DND-41 (cell line): ENCODE measurements at regions not wholly inside any gene's neighbourhood (a gene's known extent, or its start where the extent isn't known, plus 50 kb on each side); places are given as distances from the start of the nearest gene placed in this dataset.

Experiments used
- ATAC-seq: fragments of 200-7000 bp; cut with Tn5 transposase; 3 replicates; pipeline ENCODE4 v1.9.1; 2021; ENCODE audit warnings: low read depth; ENCODE audit not compliant: insufficient read depth
- DNase-seq: peaks from one replicate; pipeline ENCODE4 v3.0.0-alpha.2; 2020
- H2AFZ ChIP-seq: 2 replicates; pipeline ENCODE4 v1.6.0; 2012; ENCODE audit warnings: low read depth, low read length
- H3K27ac ChIP-seq: 2 replicates; pipeline ENCODE4 v1.5.1; 2012; ENCODE audit warnings: low read length, inconsistent platforms
- H3K27me3 ChIP-seq: fragments of 200-600 bp; sonication (generic); 2 replicates; pipeline ENCODE4 v1.6.0; 2012; ENCODE audit warnings: low read length, mild to moderate bottlenecking, inconsistent platforms; ENCODE audit not compliant: insufficient read depth, poor library complexity
- H3K36me3 ChIP-seq: 2 replicates; pipeline ENCODE4 v1.5.1; 2012; ENCODE audit warnings: low read length, inconsistent platforms; ENCODE audit not compliant: insufficient read depth
- H3K4me1 ChIP-seq: 2 replicates; pipeline ENCODE4 v1.5.1; 2012; ENCODE audit warnings: mild to moderate bottlenecking, low read length; ENCODE audit not compliant: insufficient read depth
- H3K4me2 ChIP-seq: 2 replicates; pipeline ENCODE4 v1.6.0; 2012; ENCODE audit warnings: mild to moderate bottlenecking, moderate library complexity, low read length, inconsistent platforms; ENCODE audit not compliant: insufficient read depth
- H3K4me3 ChIP-seq, 2 experiments: fragments of 200-600 bp in 1 of 2; shearing (Covaris generic) in 1 of 2; 2 replicates each; pipeline ENCODE4 v1.5.1; 2012 to 2016; ENCODE audit warnings: inconsistent platforms in 2 of 2, low read length in 2 of 2, mild to moderate bottlenecking in 2 of 2, low read depth in 1 of 2, moderate library complexity in 1 of 2
- H3K79me2 ChIP-seq: 2 replicates; pipeline ENCODE4 v1.6.0; 2012; ENCODE audit warnings: low read length, inconsistent platforms; ENCODE audit not compliant: insufficient read depth
- H3K9ac ChIP-seq: 2 replicates; pipeline ENCODE4 v1.6.0; 2012; ENCODE audit warnings: low read depth, mild to moderate bottlenecking, inconsistent platforms, low read length, moderate library complexity
- H3K9me3 ChIP-seq: 2 replicates; pipeline ENCODE4 v1.5.1; 2012; ENCODE audit warnings: low read length, moderate library complexity, mild to moderate bottlenecking, inconsistent platforms; ENCODE audit not compliant: insufficient read depth, severe bottlenecking
- H4K20me1 ChIP-seq: 2 replicates; pipeline ENCODE4 v1.6.0; 2012; ENCODE audit warnings: low read length; ENCODE audit not compliant: insufficient read depth
- EZH2 ChIP-seq: IDR thresholded peaks from 3 replicates; pipeline ENCODE4 v1.6.1; 2012; ENCODE audit warnings: borderline replicate concordance, low read depth, mild to moderate bottlenecking, moderate library complexity, low read length, inconsistent platforms; ENCODE audit not compliant: severe bottlenecking
- TF ChIP-seq, protein P1 (sequence below): IDR thresholded peaks from 2 replicates; pipeline ENCODE4 v1.5.1; 2012; ENCODE audit warnings: borderline replicate concordance, low read length, moderate library complexity, mild to moderate bottlenecking; ENCODE audit not compliant: poor library complexity, severe bottlenecking; ENCODE audit errors: extremely low read depth

DNA sequence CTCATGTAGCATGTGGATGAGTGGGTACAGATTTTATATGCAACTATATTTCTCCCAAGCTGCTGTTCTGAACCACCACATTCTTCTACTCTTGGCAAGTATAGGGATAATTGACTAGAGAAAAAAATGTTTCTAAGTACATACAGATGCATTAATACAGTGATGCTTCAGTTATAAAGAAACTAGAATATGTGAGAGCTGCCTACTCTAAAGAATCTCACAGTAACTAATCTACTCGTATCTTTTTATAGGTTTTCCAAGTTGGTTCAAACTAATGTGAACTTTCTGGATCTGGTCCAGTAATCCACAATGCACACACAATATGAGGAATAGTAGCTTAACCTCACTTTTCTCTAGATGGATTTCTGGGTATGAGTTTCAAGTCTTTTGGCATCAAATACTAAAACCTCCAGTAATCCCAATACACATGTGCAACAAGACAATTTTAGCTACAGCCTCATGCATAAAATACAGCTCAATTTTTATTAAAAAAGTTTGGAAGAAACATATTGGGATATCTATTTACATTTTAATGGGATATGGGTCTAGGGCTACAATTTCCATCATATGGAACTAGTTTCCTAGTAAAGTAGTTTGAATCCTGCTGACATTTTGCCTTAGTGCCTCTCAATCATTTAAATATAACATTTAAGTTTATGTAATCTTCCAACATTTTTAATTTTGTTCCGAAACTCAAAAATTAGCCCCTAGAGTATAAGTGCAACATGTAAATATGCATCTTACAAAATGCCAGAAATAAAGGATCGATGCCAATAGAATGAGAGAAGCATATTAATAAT lies 2209.7 kb downstream of the LRRC4C start:
- H3K4me1 ChIP-seq, result no peaks in the 10 kb centered on the region
- H3K4me3 ChIP-seq, result no peak overlapping the region
- H3K9ac ChIP-seq, result no peak overlapping the region
- H2AFZ ChIP-seq, result no peak overlapping the region
- H3K36me3 ChIP-seq, result no peaks in the 10 kb centered on the region
- H3K4me2 ChIP-seq, result no peak overlapping the region
- DNase-seq (no peak), ATAC-seq (no peak)
- H3K79me2 ChIP-seq, result no peaks in the 10 kb centered on the region
- no peaks in the 10 kb centered on the region for H3K9me3 ChIP-seq
- H4K20me1 ChIP-seq, result no peaks in the 10 kb centered on the region
- TF ChIP-seq EZH2, result no peak
- TF ChIP-seq, protein P1, sequence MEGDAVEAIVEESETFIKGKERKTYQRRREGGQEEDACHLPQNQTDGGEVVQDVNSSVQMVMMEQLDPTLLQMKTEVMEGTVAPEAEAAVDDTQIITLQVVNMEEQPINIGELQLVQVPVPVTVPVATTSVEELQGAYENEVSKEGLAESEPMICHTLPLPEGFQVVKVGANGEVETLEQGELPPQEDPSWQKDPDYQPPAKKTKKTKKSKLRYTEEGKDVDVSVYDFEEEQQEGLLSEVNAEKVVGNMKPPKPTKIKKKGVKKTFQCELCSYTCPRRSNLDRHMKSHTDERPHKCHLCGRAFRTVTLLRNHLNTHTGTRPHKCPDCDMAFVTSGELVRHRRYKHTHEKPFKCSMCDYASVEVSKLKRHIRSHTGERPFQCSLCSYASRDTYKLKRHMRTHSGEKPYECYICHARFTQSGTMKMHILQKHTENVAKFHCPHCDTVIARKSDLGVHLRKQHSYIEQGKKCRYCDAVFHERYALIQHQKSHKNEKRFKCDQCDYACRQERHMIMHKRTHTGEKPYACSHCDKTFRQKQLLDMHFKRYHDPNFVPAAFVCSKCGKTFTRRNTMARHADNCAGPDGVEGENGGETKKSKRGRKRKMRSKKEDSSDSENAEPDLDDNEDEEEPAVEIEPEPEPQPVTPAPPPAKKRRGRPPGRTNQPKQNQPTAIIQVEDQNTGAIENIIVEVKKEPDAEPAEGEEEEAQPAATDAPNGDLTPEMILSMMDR, result no peak
- H3K27me3 ChIP-seq, result no peaks in the 10 kb centered on the region
- H3K27ac ChIP-seq, result no peak overlapping the region

DNA sequence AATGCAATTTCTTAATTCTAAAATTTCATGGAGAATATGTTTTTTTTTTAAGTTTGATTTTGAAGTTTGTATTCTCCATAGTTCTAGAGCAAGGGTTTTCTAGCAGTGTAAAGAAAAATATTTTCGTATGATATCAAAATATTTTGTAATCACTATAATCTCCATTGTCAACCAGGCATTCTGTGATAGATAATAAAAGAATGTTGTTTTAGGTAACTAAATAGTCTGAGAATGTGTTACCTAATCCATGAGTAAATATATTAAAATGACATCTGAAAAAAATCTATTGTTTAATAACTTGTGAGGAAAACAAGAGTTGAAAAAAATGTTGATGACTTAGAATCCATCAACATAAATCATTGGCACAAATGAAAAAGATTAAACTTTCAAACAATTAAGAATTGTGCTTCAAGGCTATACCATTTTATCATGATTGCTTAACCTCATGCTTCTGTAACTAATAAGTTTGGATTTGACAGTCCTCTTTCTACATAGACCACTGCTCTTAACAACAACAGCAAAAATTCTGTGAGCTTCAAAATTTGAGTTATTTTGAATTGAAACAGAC lies 2211.8 kb downstream of the LRRC4C start:
- H3K4me3 ChIP-seq, result no peak overlapping the region
- H3K9ac ChIP-seq, result no peak overlapping the region
- no peak overlapping the region for H3K27ac ChIP-seq
- H3K27me3 ChIP-seq, result no peaks in the 10 kb centered on the region
- TF ChIP-seq, protein P1, result no peak
- TF ChIP-seq EZH2, result no peak
- H3K36me3 ChIP-seq, result no peaks in the 10 kb centered on the region
- H3K79me2 ChIP-seq, result no peaks in the 10 kb centered on the region
- ATAC-seq, result no peak
- H3K4me1 ChIP-seq, result no peaks in the 10 kb centered on the region
- no peak overlapping the region for H3K4me2 ChIP-seq
- DNase-seq, result no peak
- no peaks in the 10 kb centered on the region for H3K9me3 ChIP-seq
- H2AFZ ChIP-seq, result no peak overlapping the region
- no peaks in the 10 kb centered on the region for H4K20me1 ChIP-seq

DNA sequence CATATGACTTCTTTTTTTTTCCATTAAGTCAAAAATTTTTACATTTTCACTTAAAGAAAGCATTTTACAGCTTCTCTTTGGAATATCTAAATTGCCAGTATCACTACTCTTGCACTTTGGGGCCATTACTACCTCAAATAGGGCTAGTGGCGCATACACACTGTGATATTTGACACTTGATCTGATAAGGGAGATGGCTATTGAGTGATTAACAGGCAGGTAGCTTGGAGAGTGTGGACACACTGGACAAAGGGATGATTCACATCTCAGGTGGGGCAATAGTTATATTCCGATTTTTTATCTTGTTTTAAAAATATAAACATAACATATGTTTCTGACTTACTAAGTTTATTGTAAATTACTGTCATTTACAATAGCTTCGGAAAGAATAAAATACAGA lies 2219.9 kb downstream of the LRRC4C start:
- H4K20me1 ChIP-seq, result no peaks in the 10 kb centered on the region
- no peak overlapping the region for H2AFZ ChIP-seq
- no peak overlapping the region for H3K4me2 ChIP-seq
- no peak overlapping the region for H3K27ac ChIP-seq
- no peak overlapping the region for H3K9ac ChIP-seq
- no peaks in the 10 kb centered on the region for H3K9me3 ChIP-seq
- ATAC-seq, result no peak
- H3K36me3 ChIP-seq, result no peaks in the 10 kb centered on the region
- H3K4me3 ChIP-seq, result no peak overlapping the region
- H3K4me1 ChIP-seq, result no peaks in the 10 kb centered on the region
- TF ChIP-seq, protein P1, result no peak
- TF ChIP-seq EZH2, result no peak
- H3K27me3 ChIP-seq, result no peaks in the 10 kb centered on the region
- no peak for DNase-seq
- H3K79me2 ChIP-seq, result no peaks in the 10 kb centered on the region
